Left hindlimb (tissue), 1 donor: ENCODE measurements at regions not wholly inside any gene's neighbourhood (a gene's known extent, or its start where the extent isn't known, plus 50 kb on each side); places are given as distances from the start of the nearest gene placed in this dataset.
A peak's percentile ranks its signal among the peaks of the same experiment; 100 is the strongest.

Experiments used
- DNase-seq: peaks from one replicate; pipeline ENCODE4 v3.0.0-alpha.2; 2018

DNA sequence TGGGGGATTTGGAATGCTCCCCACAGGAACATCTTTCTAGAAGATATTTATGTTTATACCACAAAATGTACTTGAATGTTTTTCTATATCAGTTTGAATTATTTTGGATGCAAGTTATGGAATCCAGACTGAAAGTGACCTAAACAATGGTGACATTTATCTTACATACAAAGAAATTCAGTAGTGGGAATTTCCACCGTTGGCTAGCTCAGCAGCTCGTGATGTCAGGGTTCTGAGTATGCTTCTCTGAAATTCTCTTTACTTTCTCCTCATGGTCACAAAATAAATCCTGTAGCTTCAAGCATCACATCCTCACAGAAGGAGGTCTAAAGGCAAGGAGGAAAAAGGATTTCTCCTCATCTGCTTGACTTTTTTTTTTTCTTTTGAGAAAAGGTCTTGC, 105.3 kb downstream of the AKAIN1 start:
- DNase-seq = no peak

DNA sequence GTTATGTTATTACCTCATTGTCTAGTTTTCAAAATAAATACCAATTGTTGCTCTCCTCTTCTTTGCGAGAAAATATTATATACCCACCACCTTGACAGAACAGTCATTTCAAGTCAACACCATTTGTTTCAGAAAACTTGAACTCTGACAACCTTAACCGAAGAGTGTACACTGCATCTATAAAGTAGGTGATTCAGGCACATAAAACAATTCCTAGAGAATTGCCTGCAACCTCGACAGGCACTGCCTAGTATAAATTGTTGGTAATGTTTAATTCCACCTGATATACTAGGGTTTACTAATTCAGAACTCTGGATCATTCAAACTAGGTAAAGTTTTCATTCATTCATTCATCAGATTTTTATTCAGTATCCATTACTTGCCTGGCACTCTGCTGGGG, 121.8 kb downstream of the AKAIN1 start:
- DNase-seq = no peak

DNA sequence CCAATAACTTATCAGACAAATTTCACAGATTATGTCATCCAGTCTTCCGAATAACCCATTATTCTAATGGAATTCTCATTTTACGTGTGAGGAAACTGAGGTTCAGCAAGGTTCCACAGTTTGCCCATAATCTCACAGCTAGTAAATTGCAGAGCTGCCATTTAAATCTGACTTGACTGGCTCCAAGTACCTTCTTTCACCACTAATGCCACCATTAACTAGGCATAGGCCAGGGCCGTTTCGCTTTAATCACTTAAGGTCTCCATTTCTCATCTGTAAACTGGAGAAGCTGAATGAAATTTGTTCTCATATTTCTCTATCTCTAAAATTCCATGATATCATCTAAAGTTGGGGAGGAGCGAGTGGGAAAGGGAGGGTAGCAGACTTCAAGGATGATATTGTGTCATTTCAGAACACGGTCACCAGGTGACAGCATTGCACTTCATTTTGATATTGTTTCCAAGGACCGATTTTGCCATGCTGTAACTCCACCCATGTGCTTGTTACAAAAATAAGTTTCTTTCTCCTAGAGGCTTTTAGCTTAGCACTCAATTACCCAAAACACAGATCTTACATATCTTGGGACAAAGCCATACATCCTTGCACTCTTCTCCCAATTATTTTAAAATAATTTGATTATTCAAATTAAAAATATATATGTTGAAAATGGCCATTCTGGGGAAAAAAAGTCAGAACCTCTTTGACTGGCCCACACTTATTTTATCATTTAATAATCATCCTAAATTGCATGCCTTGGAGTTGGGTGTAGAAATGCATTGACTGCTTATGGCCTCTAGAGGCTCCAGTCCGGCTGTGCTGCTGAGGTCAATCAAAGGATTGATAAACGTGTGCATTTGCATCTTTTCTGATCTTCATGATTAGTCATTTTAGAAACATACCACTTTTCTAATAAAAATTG, 123.8 kb downstream of the AKAIN1 start:
- no peak for DNase-seq

DNA sequence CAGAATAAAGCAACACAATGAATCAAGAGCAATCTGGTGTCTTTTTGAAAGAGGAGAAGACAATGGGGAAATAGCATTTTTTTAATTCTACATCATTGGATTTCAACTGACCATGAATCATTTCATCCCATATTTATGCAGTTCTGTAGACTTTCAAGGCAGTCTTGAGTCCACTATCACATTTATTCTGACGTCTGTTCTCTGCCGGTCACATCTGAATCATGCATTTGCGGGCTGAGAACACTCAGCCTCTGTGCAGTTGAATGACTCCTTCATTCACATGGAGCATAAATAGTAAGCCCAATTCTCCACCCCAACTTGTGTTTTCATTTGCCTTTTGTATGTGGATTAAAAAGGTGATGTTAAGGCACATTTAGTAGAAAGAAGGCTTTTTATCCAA, 128.2 kb downstream of the AKAIN1 start:
- no peak for DNase-seq

DNA sequence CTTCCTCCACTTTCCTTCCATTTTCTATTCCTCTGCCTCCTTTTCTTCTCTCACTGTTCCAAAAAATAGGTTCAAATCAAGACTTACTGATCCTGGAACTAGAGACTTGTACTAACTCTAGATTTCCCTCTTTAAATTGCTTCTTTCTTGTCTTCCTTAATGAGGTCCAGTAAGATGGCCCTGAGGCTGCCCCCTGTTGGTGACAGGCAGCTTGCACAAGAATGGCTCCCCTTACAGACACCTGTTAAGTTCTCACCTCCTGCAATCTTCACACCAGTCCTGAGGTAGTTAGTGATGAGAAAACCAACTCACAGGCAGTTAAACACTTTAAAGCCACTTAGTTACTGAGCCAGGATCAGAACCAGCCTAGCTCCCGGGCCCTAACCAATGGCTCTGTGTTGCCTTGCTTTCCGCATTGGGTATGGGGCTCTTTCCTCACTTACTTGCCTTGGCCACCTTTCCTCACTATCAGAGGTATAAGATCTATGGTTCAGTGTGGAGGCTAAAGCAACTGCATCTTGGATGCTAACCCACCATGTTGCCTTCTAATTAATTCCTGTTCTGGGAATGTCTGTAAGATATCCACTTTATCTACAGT, 130.6 kb downstream of the AKAIN1 start:
- DNase-seq = no peak

DNA sequence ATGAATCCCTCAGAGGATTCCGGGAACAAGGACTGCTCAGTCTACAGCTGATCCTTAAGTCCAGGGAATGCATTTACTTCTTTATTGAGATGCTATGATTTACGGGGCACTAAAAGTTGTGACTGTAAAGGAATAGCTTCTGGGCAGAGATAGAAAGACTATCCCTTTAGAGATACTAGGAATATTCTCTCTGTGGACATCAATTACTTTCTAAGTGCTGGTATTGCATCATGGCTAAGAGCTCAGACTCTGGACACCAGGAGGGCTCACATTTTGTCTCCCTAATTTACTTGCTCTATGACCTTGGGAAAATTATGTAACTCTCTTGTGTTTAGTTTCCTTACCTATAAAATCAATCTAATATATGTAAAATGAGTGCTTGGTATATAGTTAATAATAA, 131.4 kb downstream of the AKAIN1 start:
- DNase-seq = no peak

DNA sequence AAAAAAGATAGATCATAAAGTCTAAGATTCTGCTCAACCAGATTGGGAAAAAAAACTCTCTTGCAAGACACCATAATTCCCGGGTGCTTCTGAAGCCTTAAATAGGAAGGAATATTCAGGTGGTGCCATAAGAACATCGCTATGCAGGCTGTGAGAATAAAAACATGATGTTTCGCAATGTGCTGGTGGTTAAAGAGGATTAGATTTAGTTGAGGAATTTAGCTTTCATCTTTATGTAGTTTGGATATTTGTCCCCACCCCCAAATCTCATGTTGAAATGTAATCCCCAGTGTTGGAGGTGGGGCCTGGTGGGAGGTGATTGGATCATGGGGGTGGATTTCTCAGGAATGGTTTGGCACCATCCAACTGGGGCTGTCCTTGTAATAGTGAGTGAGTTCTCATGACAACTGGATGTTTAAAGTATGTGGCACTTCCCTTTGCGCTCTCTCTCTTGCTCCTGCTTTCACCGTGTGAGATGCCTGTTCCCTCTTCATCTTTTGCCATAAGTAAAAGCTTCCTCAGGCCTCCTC, 132.2 kb downstream of the AKAIN1 start:
- DNase-seq = no peak

DNA sequence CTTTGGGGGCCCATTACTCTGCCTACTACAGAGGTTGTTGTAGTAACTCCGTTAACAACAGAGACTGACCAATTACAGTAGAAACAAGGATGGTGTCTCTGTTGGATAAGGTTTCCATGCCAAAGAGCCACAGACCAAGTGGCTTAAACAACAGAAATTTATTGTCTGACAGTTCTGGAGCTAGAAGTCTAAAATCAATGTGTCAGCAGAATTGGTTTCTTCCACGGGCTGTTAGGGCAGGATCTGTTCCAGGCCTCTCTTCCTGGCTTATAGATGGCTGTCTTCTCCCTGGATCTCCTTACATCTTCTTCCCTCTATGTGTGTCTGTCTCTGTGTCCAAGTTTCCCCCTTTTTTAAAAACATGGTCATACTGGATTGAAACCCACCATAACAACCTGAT, 135.3 kb downstream of the AKAIN1 start:
- no peak for DNase-seq

DNA sequence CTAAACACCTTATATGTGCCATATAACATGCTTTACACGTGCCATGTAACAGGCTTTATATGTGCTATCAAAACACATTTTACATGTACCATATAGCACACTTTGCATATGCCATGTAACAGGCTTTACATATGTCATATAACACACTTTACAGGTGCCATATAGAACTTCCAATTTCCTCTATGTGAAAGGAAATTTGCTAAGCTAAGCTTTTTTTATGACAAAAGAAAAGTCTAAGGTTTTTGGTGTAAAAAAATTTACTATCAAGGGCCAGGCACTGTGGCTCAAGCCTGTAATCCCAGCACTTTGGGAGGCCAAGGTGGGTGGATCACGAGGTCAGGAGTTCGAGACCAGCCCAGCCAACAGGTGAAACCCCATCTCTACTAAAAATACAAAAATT, 136.5 kb downstream of the AKAIN1 start:
- no peak for DNase-seq

DNA sequence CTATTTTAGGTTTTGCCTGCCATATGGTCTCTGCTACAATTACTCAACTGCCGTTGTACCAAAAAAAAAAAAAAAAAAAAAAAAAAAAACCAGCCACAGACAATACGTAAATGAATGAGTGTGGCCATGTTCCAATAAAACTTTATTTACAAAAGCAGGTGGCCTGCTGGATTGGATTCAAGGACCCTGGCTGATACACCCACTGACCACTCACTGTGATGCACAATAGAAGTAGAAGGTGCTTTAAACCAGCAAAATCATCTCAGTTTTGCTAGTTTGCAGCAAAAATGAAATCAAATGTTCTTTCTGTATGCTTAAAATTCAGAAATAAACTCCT, 137.4 kb downstream of the AKAIN1 start:
- DNase-seq = no peak

DNA sequence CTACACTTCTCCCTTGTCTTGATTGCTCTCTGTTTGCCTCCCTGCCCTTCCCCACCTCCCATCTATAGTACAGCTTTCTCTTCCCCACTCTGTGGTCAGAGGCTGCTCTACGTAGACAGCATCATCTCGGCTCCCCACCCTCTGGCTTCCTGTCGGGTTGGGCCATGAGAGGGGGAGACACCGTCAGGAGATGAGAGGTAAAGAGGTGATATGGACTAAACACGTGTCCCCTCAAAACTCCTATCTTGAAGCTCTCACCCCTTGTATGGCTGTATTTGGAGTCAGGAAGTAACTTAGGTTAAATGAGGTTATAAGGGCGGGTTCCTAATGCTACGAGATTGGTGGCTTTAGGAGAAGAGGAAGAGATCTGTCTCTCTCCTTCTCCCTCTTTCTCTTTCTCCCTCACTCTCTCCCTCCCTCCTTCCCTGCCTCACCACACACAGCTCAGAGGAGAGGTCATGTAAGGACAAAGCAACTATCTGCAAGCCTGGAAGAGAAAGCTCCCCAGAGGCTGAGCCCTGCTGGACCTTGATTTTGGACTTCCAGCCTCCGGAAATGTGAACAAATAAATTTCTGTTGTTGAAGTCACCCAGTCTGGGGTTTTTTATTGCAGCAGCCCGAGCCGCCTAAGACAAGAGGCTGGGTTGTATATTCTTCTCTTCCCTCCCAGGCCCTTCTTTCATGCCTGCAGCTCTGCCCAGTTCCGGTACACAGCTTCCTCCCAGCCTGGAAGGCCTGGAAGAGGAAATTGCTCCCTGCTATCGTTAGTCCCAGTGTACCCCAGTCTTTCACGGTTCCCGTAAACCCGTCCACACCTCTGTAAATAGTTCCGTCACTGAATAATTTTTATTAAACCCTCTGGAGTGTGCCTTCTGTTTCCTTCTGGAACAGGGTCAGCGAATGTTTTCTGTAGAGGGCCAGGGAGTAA, 138.0 kb downstream of the AKAIN1 start:
- DNase-seq = no peak

DNA sequence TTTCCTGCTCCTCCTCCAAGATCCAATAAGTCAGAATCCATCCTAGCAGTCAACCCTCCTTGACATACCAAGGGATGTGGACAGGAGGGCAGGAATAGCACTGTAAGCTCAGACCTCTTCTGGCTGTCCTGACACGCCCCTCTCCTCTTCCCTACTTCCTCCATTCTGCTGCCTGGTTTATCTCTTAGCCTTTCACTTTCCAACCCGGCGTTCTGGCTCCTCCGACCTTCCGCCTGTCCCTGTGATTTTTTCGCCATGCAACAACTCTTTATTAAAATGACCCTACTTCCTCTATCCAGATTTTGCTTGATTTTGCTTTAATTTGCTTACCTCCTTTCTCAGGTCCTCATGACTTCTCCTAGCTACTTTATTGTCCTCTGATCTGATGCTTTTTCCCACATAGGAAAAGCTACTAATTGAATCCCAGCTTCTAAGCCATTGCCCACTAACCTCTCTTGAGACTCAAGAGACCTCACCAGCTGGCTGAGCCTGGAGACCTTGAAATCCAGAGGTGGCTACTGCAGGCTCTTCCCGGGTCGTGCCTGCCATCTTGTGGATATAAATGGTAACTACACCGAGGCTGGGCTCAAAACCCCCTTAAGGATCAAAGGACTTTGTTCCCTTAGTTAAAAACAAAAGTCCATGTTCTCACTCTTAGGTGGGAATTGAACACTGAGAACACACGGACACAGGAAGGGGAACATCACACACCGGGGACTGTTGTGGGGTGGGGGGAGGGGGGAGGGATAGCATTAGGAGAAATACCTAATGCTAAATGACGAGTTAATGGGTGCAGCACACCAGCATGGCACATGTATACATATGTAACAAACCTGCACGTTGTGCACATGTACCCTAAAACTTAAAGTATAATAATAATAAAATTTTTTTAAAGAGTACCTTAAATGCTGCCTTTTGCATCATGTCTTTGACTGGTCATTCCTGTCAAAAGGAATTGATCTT, 139.4 kb downstream of the AKAIN1 start:
- peak; percentile 38 for DNase-seq

DNA sequence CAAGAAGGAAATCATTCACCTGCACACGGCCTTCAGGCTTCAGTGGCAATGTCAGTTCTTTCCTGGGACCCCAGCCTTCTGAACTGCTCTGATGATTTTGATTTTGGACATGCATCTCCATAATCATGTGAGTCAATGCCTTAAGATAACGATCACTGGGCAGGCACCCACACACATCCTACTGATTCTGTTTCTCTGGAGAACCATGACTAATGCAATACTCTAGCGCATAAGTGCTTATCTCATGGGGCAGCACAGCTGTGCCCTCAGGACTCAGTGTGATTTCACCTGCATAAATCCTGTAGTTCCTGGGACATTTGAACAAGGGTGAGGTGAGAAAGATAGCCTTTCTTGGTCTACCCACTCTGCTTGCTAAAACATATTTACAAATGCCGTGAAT, 144.6 kb downstream of the AKAIN1 start:
- DNase-seq = no peak

DNA sequence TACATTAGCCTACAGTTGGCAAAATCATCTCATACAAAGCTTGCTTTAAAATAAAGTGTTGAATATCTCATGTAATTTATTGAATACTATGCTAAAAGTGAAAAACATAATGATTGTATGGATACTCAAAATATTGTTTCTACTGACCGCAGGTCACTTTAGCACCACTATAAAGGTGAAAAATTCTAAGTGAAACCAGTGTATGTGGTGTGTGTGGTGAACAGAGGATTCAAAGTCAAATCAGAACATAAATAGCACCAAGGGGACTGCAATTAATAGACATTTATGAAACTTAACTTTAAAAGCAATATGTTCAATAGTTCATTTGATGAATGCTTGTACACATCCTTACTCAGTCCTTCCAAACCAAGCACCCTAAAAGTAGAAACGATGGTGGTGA, 145.8 kb downstream of the AKAIN1 start:
- DNase-seq = no peak

DNA sequence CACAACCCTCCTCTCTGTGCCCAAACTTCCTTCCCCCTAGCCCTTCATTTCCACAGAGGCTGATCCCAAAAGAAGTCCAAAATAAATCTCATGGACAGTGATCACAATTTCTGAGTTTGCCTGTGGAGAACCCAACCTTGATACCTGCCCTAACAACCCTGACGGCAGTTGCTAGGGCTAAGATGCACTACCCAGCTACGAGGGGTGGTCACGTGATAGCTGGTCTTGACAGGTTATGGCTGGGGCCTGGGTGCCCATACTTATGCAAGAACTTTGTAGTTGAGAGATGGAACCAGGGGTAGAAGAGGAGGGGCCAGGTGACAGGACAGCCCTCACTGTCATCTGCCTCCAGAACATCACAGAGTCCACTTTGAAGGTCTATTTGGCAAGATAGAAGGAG, 147.9 kb downstream of the AKAIN1 start:
- DNase-seq = no peak

DNA sequence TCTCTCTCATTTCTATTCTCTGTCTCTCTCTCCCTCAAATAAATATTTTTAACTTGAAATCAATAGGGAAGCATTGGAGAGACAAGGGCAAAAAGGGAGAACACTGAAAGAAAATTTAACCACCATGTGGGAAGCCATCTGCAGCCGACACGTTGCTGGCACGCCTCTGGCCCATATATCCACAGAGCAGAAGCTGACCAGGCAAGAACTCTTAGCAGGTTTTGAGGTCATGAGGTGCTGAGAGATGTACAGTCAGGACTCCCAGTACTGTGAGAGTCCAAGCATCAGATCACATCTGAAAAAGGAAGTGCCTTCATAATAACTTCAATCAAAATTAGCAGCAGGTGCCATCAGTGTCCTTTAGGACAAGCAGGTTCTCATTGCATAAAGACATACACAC, 156.6 kb downstream of the AKAIN1 start:
- no peak for DNase-seq

DNA sequence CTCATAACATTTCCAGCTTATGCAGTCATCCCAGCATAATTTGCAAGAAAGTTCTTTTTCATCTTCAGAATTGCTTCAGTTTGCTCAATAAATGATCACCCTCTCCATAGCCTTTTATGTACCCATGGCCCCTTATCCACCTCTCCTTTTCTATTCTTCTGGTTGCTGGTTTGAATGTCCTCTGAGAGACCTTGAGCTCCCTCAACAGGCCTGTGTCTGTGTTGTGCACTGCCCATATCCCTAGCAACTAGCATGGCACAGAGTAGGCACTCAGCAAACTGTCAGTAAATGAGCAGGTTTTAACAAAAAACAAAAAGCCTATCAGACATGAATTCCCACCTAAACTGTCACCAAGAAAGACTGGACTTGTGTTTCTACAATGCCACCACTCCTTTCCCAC, 160.5 kb downstream of the AKAIN1 start:
- DNase-seq = no peak

DNA sequence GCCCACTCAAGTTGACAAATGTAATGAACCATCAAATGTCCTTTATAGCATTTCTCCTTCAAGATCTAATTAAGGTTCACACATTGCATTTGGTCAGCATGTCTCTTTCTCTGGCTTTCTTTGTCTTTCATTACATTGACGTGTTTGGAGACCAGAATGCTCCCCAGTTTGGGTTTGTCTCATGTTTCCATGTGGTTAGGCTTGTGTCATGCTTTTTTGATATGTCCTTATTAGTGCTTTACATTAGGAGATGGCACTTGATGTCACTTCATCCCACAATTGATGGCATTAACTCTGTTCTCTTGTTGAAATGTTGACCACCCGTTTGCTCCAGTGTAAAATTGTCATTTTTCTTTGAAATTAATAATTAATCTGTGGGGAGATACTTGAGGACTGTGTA, 165.8 kb downstream of the AKAIN1 start:
- no peak for DNase-seq

DNA sequence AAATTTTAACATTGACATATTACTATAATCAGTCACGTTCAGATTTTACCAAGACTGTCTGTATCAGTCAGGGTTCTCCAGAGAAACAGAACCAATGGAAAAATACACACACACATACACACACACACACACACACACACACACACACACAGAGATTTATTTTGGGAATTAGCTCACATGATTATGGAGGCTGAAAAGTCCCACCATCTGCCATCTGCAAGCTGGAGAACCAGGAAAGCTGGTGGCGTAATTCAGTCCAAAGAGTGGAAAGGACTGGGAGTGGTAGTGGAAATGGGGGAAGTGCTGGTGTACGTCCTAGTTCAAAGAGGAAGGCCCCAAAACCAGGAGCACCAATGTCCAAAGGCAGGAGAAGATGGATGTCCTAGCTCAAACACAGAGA, 166.4 kb downstream of the AKAIN1 start:
- no peak for DNase-seq

DNA sequence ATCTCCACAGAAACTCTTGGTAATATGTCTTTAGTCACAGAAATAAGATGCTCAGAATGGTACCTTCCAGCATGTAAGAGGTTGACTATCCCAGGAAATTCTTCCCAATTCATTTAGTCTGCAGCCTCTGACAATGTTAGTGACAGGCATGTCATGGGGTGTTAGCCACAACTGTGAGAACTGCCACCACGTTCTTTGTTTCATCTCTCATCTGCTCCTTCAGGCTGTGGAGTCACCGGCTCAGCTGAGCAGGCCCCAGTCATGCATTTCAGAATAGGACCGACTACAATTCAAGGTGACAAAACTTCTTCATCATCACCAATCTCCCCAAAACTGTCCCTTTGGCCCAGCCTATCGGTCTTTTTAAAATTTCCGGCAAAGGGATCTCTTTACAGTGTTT, 167.5 kb downstream of the AKAIN1 start:
- no peak for DNase-seq

DNA sequence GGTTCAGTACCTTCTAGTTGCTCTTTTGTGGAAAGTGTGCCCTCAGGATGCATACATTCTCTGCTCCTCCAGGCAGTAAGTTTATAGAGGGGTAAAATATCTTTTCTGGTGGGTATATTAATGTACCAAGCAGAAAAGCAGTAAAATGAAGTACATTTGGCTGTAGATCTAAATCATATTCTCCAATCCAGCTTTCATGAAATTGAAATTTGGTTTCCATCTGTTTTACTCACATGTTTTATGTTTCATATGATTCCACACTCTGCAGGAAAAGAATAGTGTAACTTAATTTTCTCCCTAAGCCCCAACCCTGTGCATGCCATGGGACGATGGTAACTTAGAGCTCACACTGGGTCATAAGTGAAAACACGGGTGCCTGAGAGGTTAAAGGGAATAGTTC, 172.3 kb downstream of the AKAIN1 start:
- no peak for DNase-seq

DNA sequence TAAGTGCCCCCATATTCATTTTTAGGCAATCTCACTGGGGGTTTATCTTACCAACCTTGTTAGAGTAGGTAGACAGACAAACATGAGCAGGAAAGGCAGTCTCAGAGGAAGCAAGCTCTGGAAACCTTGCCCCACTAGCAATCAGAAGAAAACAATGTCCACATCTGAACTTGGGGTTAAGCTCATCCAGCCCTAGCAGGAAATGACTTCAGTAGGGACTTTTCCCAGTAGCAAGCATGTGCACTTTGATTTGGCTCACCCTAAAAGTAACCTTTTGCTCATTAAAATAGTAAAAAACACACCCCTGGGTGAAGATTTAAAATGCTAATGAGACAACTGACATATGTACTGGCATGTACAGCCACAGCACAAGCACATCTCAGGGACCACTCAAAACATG, 175.5 kb downstream of the AKAIN1 start:
- DNase-seq = no peak
